ENCODE measurements at regions not wholly inside any gene's neighbourhood (a gene's known extent, or its start where the extent isn't known, plus 50 kb on each side); places are given as distances from the start of the nearest gene placed in this dataset.

- TF ChIP-seq GATA3 (IDR thresholded peaks at IDR 0.05; ENCODE audit: low read depth, low read length) (no peak), GATA2 (IDR thresholded peaks at IDR 0.05; ENCODE audit: low read depth, low read length) (no peak)
Observed at GRCh38 chr1:73953586-73953985, 244.4 kb downstream of the LRRIQ3 start.

Data from SH-SY5Y (cell line).